ENCODE measurements at regions not wholly inside any gene's neighbourhood (a gene's known extent, or its start where the extent isn't known, plus 50 kb on each side); places are given as distances from the start of the nearest gene placed in this dataset.

- no peak for DNase-seq
These were observed 93.2 kb downstream of the PTCSC3 start for GRCh38 chr14:36083317-36083716.

GRCh38 chr14:36078080-36078479, 98.4 kb downstream of the PTCSC3 start:
- no peak for DNase-seq

GRCh38 chr14:36076197-36076596, 100.3 kb downstream of the PTCSC3 start:
- no peak for DNase-seq

GRCh38 chr14:36075203-36075602, 101.3 kb downstream of the PTCSC3 start:
- DNase-seq, result no peak

GRCh38 chr14:36070720-36071043, 105.8 kb downstream of the PTCSC3 start:
- no peak for DNase-seq

GRCh38 chr14:36070031-36070719, 106.3 kb downstream of the PTCSC3 start:
- peak; percentile 24 for DNase-seq

GRCh38 chr14:36069535-36069900, 107.0 kb downstream of the PTCSC3 start:
- no peak for DNase-seq

GRCh38 chr14:36068777-36069534, 107.6 kb downstream of the PTCSC3 start:
- no peak for DNase-seq

- DNase-seq, result no peak
These were observed 108.9 kb downstream of the PTCSC3 start for GRCh38 chr14:36067428-36068187.

- DNase-seq, result no peak
These were observed 109.9 kb downstream of the PTCSC3 start for GRCh38 chr14:36066636-36067035.

- no peak for DNase-seq
These were observed 110.7 kb downstream of the PTCSC3 start for GRCh38 chr14:36065831-36066230.

- no peak for DNase-seq
These were observed 117.0 kb downstream of the PTCSC3 start for GRCh38 chr14:36059531-36059930.

GRCh38 chr14:36057452-36058116, 118.9 kb downstream of the PTCSC3 start:
- DNase-seq, result no peak

GRCh38 chr14:36056845-36057244, 119.7 kb downstream of the PTCSC3 start:
- DNase-seq, result no peak

- no peak for DNase-seq
These were observed 120.8 kb downstream of the PTCSC3 start for GRCh38 chr14:36055681-36056225.

GRCh38 chr14:36055052-36055378, 121.5 kb downstream of the PTCSC3 start:
- DNase-seq, result no peak

- no peak for DNase-seq
These were observed 122.0 kb downstream of the PTCSC3 start for GRCh38 chr14:36054353-36055051.

- DNase-seq, result no peak
These were observed 123.8 kb downstream of the PTCSC3 start for GRCh38 chr14:36052681-36053080.

- DNase-seq, result no peak
These were observed 124.5 kb downstream of the PTCSC3 start for GRCh38 chr14:36052063-36052462.

- DNase-seq, result no peak
These were observed 127.9 kb downstream of the PTCSC3 start for GRCh38 chr14:36048667-36049066.

GRCh38 chr14:36047912-36048311, 128.6 kb downstream of the PTCSC3 start:
- DNase-seq, result no peak

- no peak for DNase-seq
These were observed 140.8 kb downstream of the PTCSC3 start for GRCh38 chr14:36035675-36036074.

GRCh38 chr14:36028665-36029064, 147.9 kb downstream of the PTCSC3 start:
- DNase-seq, result no peak

Data from activated naive CD4-positive, alpha-beta T cell treated with Interleukin-2 at 50 U/mL for 16 hours (primary cell).